HFF-Myc (cell line): ENCODE measurements at regions not wholly inside any gene's neighbourhood (a gene's known extent, or its start where the extent isn't known, plus 50 kb on each side); places are given as distances from the start of the nearest gene placed in this dataset.

Experiments
- DNase-seq: peaks from one replicate; pipeline ENCODE4 v3.0.0-alpha.2; 2011; ENCODE audit warnings: low read depth; ENCODE audit errors: extremely low read depth
- H3K4me3 ChIP-seq: replicated peaks from 2 replicates; pipeline ENCODE4 v1.5.1; 2011; ENCODE audit warnings: low read depth, mild to moderate bottlenecking, control low read depth, low read length
- CTCF ChIP-seq: IDR thresholded peaks from 2 replicates; pipeline ENCODE4 v1.5.1; 2012; ENCODE audit warnings: mild to moderate bottlenecking, low read depth, low read length, control low read depth; ENCODE audit errors: missing control alignments

GRCh38 chr21:38881131-38881530, 75.4 kb downstream of the ETS2 start:
- DNase-seq = no peak
- H3K4me3 ChIP-seq = no peak overlapping the region
- no peak for TF ChIP-seq CTCF

GRCh38 chr21:38880577-38880966, 74.8 kb downstream of the ETS2 start:
- DNase-seq = no peak
- TF ChIP-seq CTCF = no peak
- no peak overlapping the region for H3K4me3 ChIP-seq

DNA sequence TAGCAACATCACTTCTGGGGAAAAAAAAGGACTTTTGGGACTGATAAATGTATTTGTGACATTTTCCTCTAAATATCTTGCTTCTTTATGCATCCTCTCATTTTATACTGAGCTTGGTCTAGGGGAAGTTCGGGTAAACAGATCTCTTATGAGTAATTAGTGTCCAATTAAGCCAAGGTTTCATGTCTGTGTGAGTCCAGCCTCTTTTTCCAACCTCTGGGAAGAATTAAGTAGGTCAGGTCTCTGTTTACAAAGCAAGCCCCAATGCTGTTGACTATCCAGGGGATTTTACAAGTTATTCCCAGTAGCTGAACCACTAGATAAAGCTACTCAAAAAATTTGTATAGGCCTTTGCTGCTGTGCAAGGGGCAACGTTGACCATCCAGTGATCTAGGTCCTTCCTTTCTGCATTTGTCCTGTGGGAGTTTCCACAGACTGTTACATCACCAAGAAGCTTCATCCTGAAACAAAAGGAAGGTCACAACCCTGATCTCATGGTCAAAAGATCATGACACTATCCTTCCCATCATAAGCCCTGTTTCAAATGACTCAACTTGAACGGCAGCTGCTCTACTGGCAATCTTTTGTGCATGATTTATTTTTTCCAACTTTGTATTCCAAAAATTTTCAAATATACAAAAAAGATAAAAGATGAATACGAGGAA, 74.3 kb downstream of the ETS2 start:
- no peak overlapping the region for H3K4me3 ChIP-seq
- TF ChIP-seq CTCF = no peak
- no peak for DNase-seq

DNA sequence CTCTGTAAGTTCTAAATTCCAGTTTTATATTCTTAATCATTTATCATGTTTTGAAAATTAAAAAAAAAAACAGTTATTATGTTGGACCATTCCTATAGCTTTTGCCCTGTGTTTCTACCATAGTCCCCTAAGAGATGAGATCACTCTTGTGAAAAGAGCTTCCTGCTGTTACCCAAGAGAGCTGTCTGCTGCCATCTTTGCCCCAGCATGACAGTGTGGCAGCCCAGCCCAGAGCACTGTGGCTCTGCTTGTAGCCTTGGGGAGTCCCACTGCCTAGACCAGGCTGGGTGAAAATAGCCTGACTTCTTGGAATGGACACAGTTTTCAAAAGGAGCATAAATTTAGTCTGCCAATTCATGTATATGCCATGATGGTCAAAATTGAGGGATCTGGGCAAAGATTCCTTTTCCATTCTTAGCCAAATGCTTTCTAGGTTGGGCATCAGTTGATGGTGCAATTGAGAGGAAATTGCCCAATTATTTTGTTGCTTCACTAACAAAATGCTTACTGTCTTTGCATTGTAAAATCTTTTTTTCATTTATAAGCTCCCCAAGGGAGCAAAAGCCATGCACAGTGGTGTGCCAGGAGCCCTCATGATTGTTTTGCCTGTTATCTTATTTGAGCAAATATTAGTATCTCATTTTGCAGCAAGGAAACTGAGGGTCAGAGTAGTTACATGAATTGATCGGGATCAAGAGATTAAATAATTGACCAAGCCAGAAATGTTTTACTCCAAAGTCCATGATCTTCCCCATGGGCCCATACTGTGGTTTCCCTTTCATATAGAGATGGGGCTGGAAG, 72.8 kb downstream of the ETS2 start:
- TF ChIP-seq CTCF = no peak
- H3K4me3 ChIP-seq = no peak overlapping the region
- no peak for DNase-seq

- H3K4me3 ChIP-seq = no peak overlapping the region
- DNase-seq = no peak
- TF ChIP-seq CTCF = no peak
Measured at GRCh38 chr21:38875694-38876492, 70.2 kb downstream of the ETS2 start.
